Adipocyte (in vitro differentiated cells): ENCODE measurements at regions not wholly inside any gene's neighbourhood (a gene's known extent, or its start where the extent isn't known, plus 50 kb on each side); places are given as distances from the start of the nearest gene placed in this dataset.
A peak's percentile ranks its signal among the peaks of the same experiment; 100 is the strongest.

Source experiments
- DNase-seq: peaks from one replicate; pipeline ENCODE4 v3.0.0-alpha.2; 2015; ENCODE audit warnings: low read depth
- H3K27me3 ChIP-seq: replicated peaks from 2 replicates; pipeline ENCODE4 v1.7.0; 2013; ENCODE audit warnings: mild to moderate bottlenecking, low read length, moderate library complexity; ENCODE audit not compliant: control insufficient read depth, insufficient read depth
- H3K36me3 ChIP-seq: 2 replicates; pipeline ENCODE4 v1.7.0; 2013; ENCODE audit warnings: low read length, mild to moderate bottlenecking, moderate library complexity; ENCODE audit not compliant: control insufficient read depth, insufficient read depth, severe bottlenecking
- H3K4me1 ChIP-seq: 2 replicates; pipeline ENCODE4 v1.7.0; 2013; ENCODE audit warnings: mild to moderate bottlenecking, low read length, moderate library complexity; ENCODE audit not compliant: control insufficient read depth, insufficient read depth
- H3K4me3 ChIP-seq: 2 replicates; pipeline ENCODE4 v1.7.0; 2013; ENCODE audit warnings: mild to moderate bottlenecking, low read length, moderate library complexity
- H3K9ac ChIP-seq: 2 replicates; pipeline ENCODE4 v1.7.0; 2013; ENCODE audit warnings: mild to moderate bottlenecking, low read length, moderate library complexity
- H3K9me3 ChIP-seq: 2 replicates; pipeline ENCODE4 v1.7.0; 2013; ENCODE audit warnings: mild to moderate bottlenecking, low read length, moderate library complexity; ENCODE audit not compliant: control insufficient read depth

GRCh38 chr1:83670909-83671565 lies 327.9 kb downstream of the TTLL7 start:
- Histone ChIP-seq H3K27me3 (no peaks in the 10 kb centered on the region), H3K9ac (no peak overlapping the region), H3K4me1 (peaks cover 3% of the 10 kb centered on the region), H3K9me3 (no peaks in the 10 kb centered on the region), H3K36me3 (no peaks in the 10 kb centered on the region), H3K4me3 (no peak overlapping the region)
- no peak for DNase-seq

GRCh38 chr1:83641796-83642443 lies 357.0 kb downstream of the TTLL7 start:
- H3K27me3 ChIP-seq = no peaks in the 10 kb centered on the region
- peak overlapping the region; percentile 6 for H3K9ac ChIP-seq
- peak; percentile 8 for DNase-seq

GRCh38 chr1:83641206-83641658 lies 357.7 kb downstream of the TTLL7 start:
- Histone ChIP-seq H3K4me1 (peaks cover 12% of the 10 kb centered on the region), H3K36me3 (no peaks in the 10 kb centered on the region), H3K4me3 (peak overlapping the region; percentile 61), H3K9ac (peak overlapping the region; percentile 6), H3K27me3 (no peaks in the 10 kb centered on the region), H3K9me3 (no peaks in the 10 kb centered on the region)
- peak; percentile 55 for DNase-seq

More at GRCh38 chr1:83641796-83642443, 357.0 kb downstream of the TTLL7 start:
- no peaks in the 10 kb centered on the region for H3K36me3 ChIP-seq
- H3K4me3 ChIP-seq = peak overlapping the region; percentile 61
- peaks cover 12% of the 10 kb centered on the region for H3K4me1 ChIP-seq
- H3K9me3 ChIP-seq = no peaks in the 10 kb centered on the region

GRCh38 chr1:83639785-83640184 lies 359.1 kb downstream of the TTLL7 start:
- Histone ChIP-seq H3K9ac (no peak overlapping the region), H3K36me3 (no peaks in the 10 kb centered on the region), H3K27me3 (no peaks in the 10 kb centered on the region), H3K4me1 (peaks cover 12% of the 10 kb centered on the region), H3K9me3 (no peaks in the 10 kb centered on the region), H3K4me3 (no peak overlapping the region)
- no peak for DNase-seq

GRCh38 chr1:83637586-83637985 lies 361.3 kb downstream of the TTLL7 start:
- no peaks in the 10 kb centered on the region for H3K36me3 ChIP-seq
- no peak overlapping the region for H3K9ac ChIP-seq
- peaks cover 12% of the 10 kb centered on the region for H3K4me1 ChIP-seq
- DNase-seq = no peak
- no peaks in the 10 kb centered on the region for H3K27me3 ChIP-seq
- no peaks in the 10 kb centered on the region for H3K9me3 ChIP-seq
- no peak overlapping the region for H3K4me3 ChIP-seq

GRCh38 chr1:83637009-83637408 lies 361.9 kb downstream of the TTLL7 start:
- DNase-seq = no peak

GRCh38 chr1:83632906-83633305 lies 366.0 kb downstream of the TTLL7 start:
- Histone ChIP-seq H3K4me3 (no peak overlapping the region), H3K4me1 (no peaks in the 10 kb centered on the region), H3K27me3 (no peaks in the 10 kb centered on the region), H3K9ac (no peak overlapping the region), H3K36me3 (no peaks in the 10 kb centered on the region), H3K9me3 (no peaks in the 10 kb centered on the region)
- no peak for DNase-seq

More at GRCh38 chr1:83637009-83637408, 361.9 kb downstream of the TTLL7 start:
- no peaks in the 10 kb centered on the region for H3K27me3 ChIP-seq
- H3K9me3 ChIP-seq = no peaks in the 10 kb centered on the region
- H3K4me3 ChIP-seq = no peak overlapping the region
- H3K36me3 ChIP-seq = no peaks in the 10 kb centered on the region
- H3K4me1 ChIP-seq = peaks cover 10% of the 10 kb centered on the region
- no peak overlapping the region for H3K9ac ChIP-seq

- no peaks in the 10 kb centered on the region for H3K27me3 ChIP-seq
- no peaks in the 10 kb centered on the region for H3K9me3 ChIP-seq
- no peaks in the 10 kb centered on the region for H3K36me3 ChIP-seq
- DNase-seq = no peak
- H3K4me1 ChIP-seq = no peaks in the 10 kb centered on the region
- H3K9ac ChIP-seq = no peak overlapping the region
- no peak overlapping the region for H3K4me3 ChIP-seq
These were observed 367.1 kb downstream of the TTLL7 start for GRCh38 chr1:83631851-83632250.

GRCh38 chr1:83627045-83627444 lies 371.9 kb downstream of the TTLL7 start:
- H3K36me3 ChIP-seq = no peaks in the 10 kb centered on the region
- H3K27me3 ChIP-seq = no peaks in the 10 kb centered on the region
- H3K4me3 ChIP-seq = no peak overlapping the region
- DNase-seq = no peak
- no peaks in the 10 kb centered on the region for H3K9me3 ChIP-seq
- H3K4me1 ChIP-seq = no peaks in the 10 kb centered on the region
- H3K9ac ChIP-seq = no peak overlapping the region

GRCh38 chr1:83626603-83627002 lies 372.3 kb downstream of the TTLL7 start:
- Histone ChIP-seq H3K9ac (no peak overlapping the region), H3K4me1 (no peaks in the 10 kb centered on the region), H3K9me3 (no peaks in the 10 kb centered on the region), H3K27me3 (no peaks in the 10 kb centered on the region), H3K4me3 (no peak overlapping the region), H3K36me3 (no peaks in the 10 kb centered on the region)
- no peak for DNase-seq

- no peaks in the 10 kb centered on the region for H3K4me1 ChIP-seq
- no peak overlapping the region for H3K4me3 ChIP-seq
- no peaks in the 10 kb centered on the region for H3K27me3 ChIP-seq
- H3K9me3 ChIP-seq = no peaks in the 10 kb centered on the region
- DNase-seq = no peak
- H3K36me3 ChIP-seq = no peaks in the 10 kb centered on the region
- no peak overlapping the region for H3K9ac ChIP-seq
These were observed 373.3 kb downstream of the TTLL7 start for GRCh38 chr1:83625646-83626045.
